NCI-H2196 (cell line): ENCODE measurements at regions not wholly inside any gene's neighbourhood (a gene's known extent, or its start where the extent isn't known, plus 50 kb on each side); places are given as distances from the start of the nearest gene placed in this dataset.

Experiments
- DNase-seq: peaks from one replicate; lab custom pipeline; 2025; ENCODE audit not compliant: unreplicated experiment; lab: John Stamatoyannopoulos, UW

GRCh38 chr3:66592016-66592761 lies 91.4 kb upstream of the LRIG1 start:
- DNase-seq = no peak

GRCh38 chr3:66592927-66593625 lies 92.3 kb upstream of the LRIG1 start:
- no peak for DNase-seq

GRCh38 chr3:66593978-66594377 lies 93.2 kb upstream of the LRIG1 start:
- no peak for DNase-seq

- no peak for DNase-seq
Measured at GRCh38 chr3:66597308-66597863, 96.6 kb upstream of the LRIG1 start.

DNA sequence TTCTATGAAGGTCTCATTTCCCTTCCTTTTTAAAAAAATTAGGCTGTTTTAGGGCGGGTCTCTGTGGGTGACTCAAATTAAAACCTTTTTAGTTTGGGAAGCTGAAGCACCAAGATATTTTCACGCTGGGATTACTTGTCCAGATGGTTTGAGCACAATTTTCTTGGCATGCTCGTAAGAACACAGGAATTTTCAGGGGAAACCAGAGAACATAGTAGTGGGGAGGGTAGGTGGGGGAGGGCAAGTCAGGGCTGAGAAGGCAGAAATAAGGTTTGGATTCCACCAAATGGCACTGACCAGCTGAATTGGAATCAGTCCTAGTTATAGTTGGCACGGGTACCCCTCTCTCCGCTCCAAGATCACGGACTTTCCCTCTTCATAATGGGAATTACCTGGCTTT lies 97.3 kb upstream of the LRIG1 start:
- no peak for DNase-seq

- DNase-seq = no peak
Measured at GRCh38 chr3:66602237-66602636, 101.4 kb upstream of the LRIG1 start.

GRCh38 chr3:66602691-66603090 lies 101.9 kb upstream of the LRIG1 start:
- DNase-seq = no peak

- DNase-seq = no peak
Measured at GRCh38 chr3:66603151-66603611, 102.4 kb upstream of the LRIG1 start.

- DNase-seq = no peak
Measured at GRCh38 chr3:66604481-66604880, 103.7 kb upstream of the LRIG1 start.

- no peak for DNase-seq
Measured at GRCh38 chr3:66606126-66606525, 105.3 kb upstream of the LRIG1 start.

GRCh38 chr3:66606868-66607267 lies 106.0 kb upstream of the LRIG1 start:
- peak; percentile 17 for DNase-seq

DNA sequence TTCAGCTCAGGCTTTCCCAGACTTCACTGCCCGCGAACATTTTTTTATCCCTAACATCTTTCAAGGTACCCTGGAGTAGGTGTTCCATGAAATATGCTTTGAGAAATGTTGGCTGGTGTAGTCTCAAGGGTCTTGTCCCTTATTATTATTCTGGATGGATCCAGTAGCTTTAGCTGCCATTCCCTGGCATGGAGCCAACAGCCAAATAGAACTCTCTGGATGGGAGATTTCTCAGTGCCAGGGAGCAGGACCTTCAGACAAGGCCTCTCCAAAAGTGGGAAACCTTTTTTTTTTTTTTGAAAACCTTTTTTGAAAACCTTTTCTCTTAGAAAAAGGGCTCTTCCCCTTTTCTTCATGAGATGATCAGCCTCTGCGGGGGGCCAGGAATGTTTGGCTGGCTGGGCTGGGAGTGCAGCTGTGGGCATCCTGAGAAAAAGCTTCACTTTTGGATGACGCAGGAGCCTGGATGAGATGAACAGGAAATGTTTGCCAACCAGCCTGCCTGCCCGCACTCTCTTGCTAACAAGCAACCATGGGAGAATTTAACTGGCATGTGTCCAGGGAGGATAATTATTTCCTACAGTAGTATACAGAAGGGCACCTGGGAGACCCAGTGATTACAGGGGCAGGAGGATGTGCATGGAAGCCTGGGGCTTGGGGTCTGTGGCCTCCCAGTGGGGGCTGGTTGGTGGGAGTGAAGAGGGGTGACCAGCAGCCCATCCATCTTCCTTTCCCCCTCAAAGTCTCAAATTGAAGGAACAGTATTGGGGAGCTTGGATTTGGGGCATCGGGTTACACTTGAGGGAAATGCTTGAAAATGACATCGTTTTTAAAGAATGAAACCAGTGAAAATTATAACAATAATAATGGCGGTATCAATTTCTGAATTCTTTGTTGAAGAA lies 109.1 kb upstream of the LRIG1 start:
- DNase-seq = peak; percentile 76

DNA sequence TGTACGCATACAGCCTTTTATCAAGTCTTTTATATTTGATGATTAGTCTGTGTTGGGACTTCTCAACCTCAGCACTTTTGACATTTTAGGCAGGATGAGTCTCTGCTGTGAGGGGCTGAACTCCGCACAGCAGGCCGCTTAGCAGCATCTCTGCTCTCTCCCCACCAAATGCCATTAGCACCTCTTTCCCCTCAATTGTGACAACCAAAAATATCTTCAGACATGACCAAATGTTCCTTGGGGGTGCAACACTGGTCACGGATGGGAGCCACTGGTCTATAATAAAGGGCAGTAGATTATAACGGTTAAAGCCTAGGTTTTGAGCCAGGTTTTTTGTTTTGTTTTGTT lies 109.7 kb upstream of the LRIG1 start:
- no peak for DNase-seq

DNA sequence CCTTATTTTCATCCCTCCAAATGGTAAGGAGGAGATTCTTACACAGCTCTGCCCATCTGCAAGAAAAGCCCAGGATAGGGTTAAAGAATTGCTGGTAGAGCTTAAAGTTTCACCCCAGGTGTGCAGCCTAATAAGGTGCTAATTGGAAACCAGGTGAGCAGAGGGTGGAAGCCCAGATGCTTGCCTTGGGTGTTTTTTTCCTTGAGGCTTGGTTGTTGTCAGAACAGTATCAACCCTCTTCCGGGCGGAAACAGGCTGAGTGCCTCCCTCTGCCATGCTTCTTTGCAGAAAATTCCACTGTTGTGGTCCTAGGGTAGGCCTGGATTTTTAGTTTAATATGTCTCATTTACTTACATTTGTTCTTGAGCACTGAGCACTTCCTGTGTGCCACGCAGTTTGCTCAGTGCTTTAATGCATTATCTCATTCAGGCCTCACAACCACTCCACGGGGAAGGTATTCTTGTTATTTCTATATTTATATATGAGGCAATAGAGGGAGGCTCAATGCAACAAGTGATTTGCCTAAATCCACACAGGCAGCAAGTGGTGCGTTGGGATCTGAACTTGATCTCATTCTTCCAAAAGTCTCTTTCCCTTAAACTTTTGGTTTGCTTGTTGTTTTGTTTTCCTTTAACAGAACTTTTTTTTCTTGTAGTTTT lies 115.0 kb upstream of the LRIG1 start:
- no peak for DNase-seq

GRCh38 chr3:66617351-66617750 lies 116.5 kb upstream of the LRIG1 start:
- no peak for DNase-seq

DNA sequence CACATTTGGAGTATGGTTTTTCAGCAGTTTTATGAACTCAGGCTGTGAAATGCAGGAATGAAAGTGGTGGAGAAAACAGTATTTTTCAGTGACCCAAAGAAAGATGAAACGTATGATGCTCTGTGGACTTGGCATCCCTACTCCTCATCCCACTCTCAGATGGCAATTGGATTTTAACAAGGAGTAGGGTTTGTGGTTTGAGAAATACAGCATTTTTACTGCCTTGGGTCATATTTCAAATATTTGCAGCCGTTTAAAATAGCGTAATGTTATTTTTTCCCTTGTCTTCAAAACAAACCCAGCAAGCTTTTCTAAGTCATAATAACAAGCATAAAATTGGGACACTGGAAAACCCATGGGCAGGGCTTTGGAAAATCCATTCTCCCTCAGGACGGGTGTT lies 117.2 kb upstream of the LRIG1 start:
- DNase-seq = no peak

GRCh38 chr3:66620296-66620695 lies 119.5 kb upstream of the LRIG1 start:
- no peak for DNase-seq

- DNase-seq = no peak
Measured at GRCh38 chr3:66622756-66623457, 122.1 kb upstream of the LRIG1 start.

GRCh38 chr3:66625505-66626216 lies 124.8 kb upstream of the LRIG1 start:
- no peak for DNase-seq
